HepG2 (cell line): ENCODE measurements at regions not wholly inside any gene's neighbourhood (a gene's known extent, or its start where the extent isn't known, plus 50 kb on each side); places are given as distances from the start of the nearest gene placed in this dataset.

ENCODE experiments used
- ATAC-seq: fragments of 200-7000 bp; cut with Tn5 transposase; 3 replicates; pipeline ENCODE4 v1.9.1; 2020; ENCODE audit warnings: mild to moderate bottlenecking, moderate library complexity
- BruUV-seq: library from RNA; stranded (reverse); fragments of 400-500 nt; replicated peaks from 2 replicates; lab custom pipeline; 2021; lab: Mats Ljungman, UMichigan
- CTCF ChIA-PET: fragments of 300-600 bp; formaldehyde crosslinking; extraction: SDS; loops from one replicate; lab custom pipeline; 2021; ENCODE audit warnings: low total read pairs, inconsistent platforms, low intra/inter-chr PET ratio; lab: Yijun Ruan, JAX
- POLR2A ChIA-PET: fragments of 350-600 bp; sonication (Branson Sonifier 250); formaldehyde crosslinking; loops from one replicate; lab custom pipeline; 2020; ENCODE audit warnings: antibody characterized with exemption, inconsistent platforms; lab: Yijun Ruan, JAX
- DNase-seq: peaks from one replicate; pipeline ENCODE4 v3.0.0-alpha.2; 2015; ENCODE audit warnings: low spot score
- FAIRE-seq: peaks from 3 replicates; lab custom pipeline; 2011; peaks lifted over from hg19 to GRCh38; lab: Jason Lieb, UNC
- H2AFZ ChIP-seq: one replicate; pipeline ENCODE4 v1.6.1; 2011; ENCODE audit warnings: low read length, inconsistent platforms
- H3K27ac ChIP-seq: fragments of 300-600 bp; 3 replicates; pipeline ENCODE4 v1.8.0; 2011; ENCODE audit warnings: mixed run types, mild to moderate bottlenecking, mixed read lengths, low read length, inconsistent platforms; ENCODE audit not compliant: insufficient read depth; ENCODE audit errors: extremely low read length
- H3K27me3 ChIP-seq, 2 experiments: fragments of 200-600 bp in 1 of 2; 2 replicates in 1 of 2; 3 replicates in 1 of 2; pipeline versions ENCODE4 v1.6.0 to v1.8.0; 2011; ENCODE audit warnings: low read length in 2 of 2, mild to moderate bottlenecking in 2 of 2, moderate library complexity in 2 of 2, inconsistent platforms in 1 of 2; ENCODE audit not compliant: insufficient read depth in 2 of 2, control insufficient read depth in 1 of 2
- H3K36me3 ChIP-seq, 2 experiments: fragments of 200-600 bp in 1 of 2; replicated peaks in 1 of 2; 2 replicates in 1 of 2; 3 replicates in 1 of 2; pipeline versions ENCODE4 v1.5.1 to v1.8.0; 2011; ENCODE audit warnings: low read length in 2 of 2, inconsistent platforms in 1 of 2; ENCODE audit not compliant: insufficient read depth in 2 of 2, control insufficient read depth in 1 of 2
- H3K4me1 ChIP-seq: 2 replicates; pipeline ENCODE4 v1.5.1; 2012; ENCODE audit warnings: low read length, inconsistent platforms; ENCODE audit not compliant: insufficient read depth
- H3K4me2 ChIP-seq: 2 replicates; pipeline ENCODE4 v1.6.0; 2011; ENCODE audit warnings: low read depth, low read length, inconsistent platforms
- H3K4me3 ChIP-seq, 3 experiments: fragments of 200-600 bp in 1 of 3; sonication (generic), shearing (Covaris generic) in 1 of 3; replicated peaks in 1 of 3; 2 replicates each; pipeline ENCODE4 v1.5.1; 2011 to 2016; ENCODE audit warnings: low read length in 3 of 3, inconsistent platforms in 2 of 3, low read depth in 2 of 3, mild to moderate bottlenecking in 2 of 3, control low read depth in 1 of 3, mixed read lengths in 1 of 3; ENCODE audit not compliant: insufficient read depth in 1 of 3
- H3K79me2 ChIP-seq: one replicate; pipeline ENCODE4 v1.6.1; 2011; ENCODE audit warnings: low read length, inconsistent platforms; ENCODE audit not compliant: insufficient read depth
- H3K9ac ChIP-seq: 2 replicates; pipeline ENCODE4 v1.6.0; 2011; ENCODE audit warnings: mild to moderate bottlenecking, low read depth, low read length, inconsistent platforms; ENCODE audit not compliant: insufficient read depth
- H3K9me3 ChIP-seq: 2 replicates; pipeline ENCODE4 v1.5.1; 2012; ENCODE audit warnings: mild to moderate bottlenecking, low read length
- H4K20me1 ChIP-seq: 2 replicates; pipeline ENCODE4 v1.6.0; 2011; ENCODE audit warnings: inconsistent platforms, mild to moderate bottlenecking, low read length, moderate library complexity; ENCODE audit not compliant: insufficient read depth
- RBFOX2 ChIP-seq: fragments of 200-400 bp; formaldehyde crosslinking; IDR thresholded peaks from 2 replicates; pipeline ENCODE4 v1.6.1; 2017; ENCODE audit warnings: low read depth, mild to moderate bottlenecking, low read length
- TOPORS ChIP-seq: sonication (generic); formaldehyde crosslinking; IDR thresholded peaks from 2 replicates; pipeline ENCODE4 v1.8.0; 2023; ENCODE audit warnings: mild to moderate bottlenecking, missing genetic modification reagents
- ZBTB7A ChIP-seq: sonication (generic); formaldehyde crosslinking; IDR thresholded peaks from 2 replicates; pipeline ENCODE4 v1.8.0; 2022; ENCODE audit warnings: mild to moderate bottlenecking, missing genetic modification reagents
- ZEB1 ChIP-seq: IDR thresholded peaks from 2 replicates; pipeline ENCODE4 v1.6.1; 2012; ENCODE audit warnings: mild to moderate bottlenecking, low read depth, inconsistent platforms; ENCODE audit not compliant: insufficient replicate concordance
- ZNF543 ChIP-seq: sonication (generic); formaldehyde crosslinking; IDR thresholded peaks from 2 replicates; pipeline ENCODE4 v1.4.0; 2020; ENCODE audit warnings: mild to moderate bottlenecking, missing genetic modification reagents
- ZNF597 ChIP-seq: sonication (generic); formaldehyde crosslinking; IDR thresholded peaks from 2 replicates; pipeline ENCODE4 v1.5.0; 2020; ENCODE audit warnings: missing genetic modification reagents
- ZNF75D ChIP-seq: sonication (generic); formaldehyde crosslinking; IDR thresholded peaks from 2 replicates; pipeline ENCODE4 v1.8.1; 2023; ENCODE audit warnings: missing genetic modification reagents, mild to moderate bottlenecking, borderline replicate concordance
- ZNF879 ChIP-seq: sonication (generic); formaldehyde crosslinking; IDR thresholded peaks from 2 replicates; pipeline ENCODE4 v1.8.1; 2023; ENCODE audit warnings: missing genetic modification reagents
- WGBS: methylation state at CpG from one replicate; pipeline ENCODE4 v1.1.6; 2017; ENCODE audit warnings: low lambda C conversion rate; 5-methylcytosine and 5-hydroxymethylcytosine counted together
- in situ Hi-C: cut with HindIII; loops from 2 replicates; pipeline ENCODE4 v1.10.0; 2017; ENCODE audit warnings: low pct_unique_long_range_greater_than_20kb; ENCODE audit not compliant: extremely low pct_ligation_motif_present
- intact Hi-C: fragments of 100-400 bp; cut with micrococcal nuclease; formaldehyde crosslinking; loops from one replicate; pipeline ENCODE4 v1.10.0; 2022; ENCODE audit not compliant: unreplicated experiment
- TF ChIP-seq, protein P1 (sequence below): IDR thresholded peaks from 2 replicates; pipeline ENCODE4 v1.6.1; 2016; ENCODE audit warnings: missing biosample characterization, missing genetic modification reagents, low read depth

DNA sequence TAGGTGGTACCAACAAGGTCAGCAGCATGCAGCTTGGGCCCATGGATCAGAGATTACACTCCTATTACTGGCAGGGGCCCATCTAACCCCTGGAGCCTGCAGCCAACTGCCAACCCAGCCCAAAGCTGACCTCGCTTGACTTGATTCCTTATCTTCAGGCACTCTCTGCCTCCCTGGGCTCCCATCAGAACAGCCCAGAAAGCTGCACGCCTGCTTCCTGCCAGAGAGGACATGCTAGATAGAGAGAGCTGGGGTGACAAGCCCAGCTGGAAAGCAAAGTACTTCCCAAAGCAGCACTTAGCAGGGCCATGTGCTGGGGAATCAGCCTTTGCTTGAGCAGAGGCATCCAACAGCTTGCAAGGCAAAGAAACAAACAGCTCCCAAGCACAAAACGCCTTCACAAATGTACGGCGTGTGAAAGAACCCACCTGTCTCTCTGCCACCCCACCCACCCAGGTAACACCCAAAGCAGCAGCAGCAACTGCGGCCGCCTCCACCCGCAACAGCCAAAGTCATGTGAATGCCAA lies 74.2 kb upstream of the NLK start:
- FAIRE-seq (no peak), DNase-seq (no peak), ATAC-seq (no peak)
- Histone ChIP-seq H3K79me2 (no peaks in the 10 kb centered on the region), H3K27me3 (no peaks in the 10 kb centered on the region), H3K27ac (no peak overlapping the region), H2AFZ (no peak overlapping the region), H3K4me1 (no peaks in the 10 kb centered on the region), H3K4me3 (no peak overlapping the region), H3K4me2 (no peak overlapping the region), H4K20me1 (no peaks in the 10 kb centered on the region), H3K9me3 (no peaks in the 10 kb centered on the region), H3K36me3 (no peaks in the 10 kb centered on the region), H3K9ac (no peak overlapping the region)
- POLR2A ChIA-PET, result no interaction called here
- in situ Hi-C loops (no loop called here), intact Hi-C loops (no loop called here)
- BruUV-seq, result no TSS peak
- 64% methylated on average over 7 of the region's 8 CpGs for WGBS
- CTCF ChIA-PET, result no interaction called here
- TF ChIP-seq ZEB1 (no peak), TOPORS (CRISPR knock-in tag) (no peak), ZNF75D (no peak), ZBTB7A (CRISPR knock-in tag) (no peak), RBFOX2 (no peak), ZNF879 (no peak)
- TF ChIP-seq, protein P1, sequence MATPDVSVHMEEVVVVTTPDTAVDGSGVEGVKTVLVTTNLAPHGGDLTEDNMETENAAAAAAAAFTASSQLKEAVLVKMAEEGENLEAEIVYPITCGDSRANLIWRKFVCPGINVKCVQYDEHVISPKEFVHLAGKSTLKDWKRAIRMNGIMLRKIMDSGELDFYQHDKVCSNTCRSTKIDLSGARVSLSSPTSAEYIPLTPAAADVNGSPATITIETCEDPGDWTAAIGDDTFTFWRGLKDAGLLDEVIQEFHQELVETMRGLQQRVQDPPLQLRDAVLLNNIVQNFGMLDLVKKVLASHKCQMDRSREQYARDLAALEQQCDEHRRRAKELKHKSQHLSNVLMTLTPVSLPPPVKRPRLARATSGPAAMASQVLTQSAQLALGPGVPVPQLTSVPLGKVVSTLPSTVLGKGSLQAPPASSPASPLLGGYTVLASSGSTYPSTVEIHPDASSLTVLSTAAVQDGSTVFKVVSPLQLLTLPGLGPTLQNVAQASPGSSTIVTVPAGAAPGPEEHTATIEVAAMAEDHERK (CRISPR knock-in tag), result no peak

DNA sequence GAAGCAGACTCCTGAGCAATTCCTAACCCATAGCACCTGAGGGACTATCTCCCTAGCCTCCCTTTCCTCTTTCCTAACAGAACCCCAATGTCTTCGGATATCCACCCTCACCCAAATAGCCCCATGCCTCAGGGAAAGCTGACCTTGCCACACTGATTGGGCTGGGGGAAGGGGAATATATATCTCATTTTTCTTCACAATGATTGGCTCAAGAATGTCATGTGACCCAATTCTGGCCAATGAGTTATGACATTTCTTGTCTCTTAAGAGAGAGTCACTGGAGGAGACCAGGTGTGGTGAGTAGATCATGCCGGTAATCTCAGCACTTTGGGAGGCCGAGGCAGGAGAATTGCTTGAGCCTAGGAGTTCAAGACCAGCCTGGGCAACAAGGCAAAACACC lies 71.9 kb upstream of the NLK start:
- CTCF ChIA-PET, result no interaction called here
- no peak for ATAC-seq

More for the DNA sequence above, 71.9 kb upstream of the NLK start:
- no peaks in the 10 kb centered on the region for H3K9me3 ChIP-seq
- H2AFZ ChIP-seq, result no peak overlapping the region
- no peak overlapping the region for H3K27ac ChIP-seq
- no peaks in the 10 kb centered on the region for H3K79me2 ChIP-seq
- TF ChIP-seq ZNF543 (CRISPR knock-in tag) (no peak), ZNF597 (CRISPR knock-in tag) (no peak)
- no peak overlapping the region for H3K9ac ChIP-seq
- H3K36me3 ChIP-seq, result no peaks in the 10 kb centered on the region
- H3K4me1 ChIP-seq, result no peaks in the 10 kb centered on the region
- H3K4me3 ChIP-seq, result no peak overlapping the region
- in situ Hi-C loops, result no loop called here
- WGBS, result 81% methylated on average over 3 of the region's 3 CpGs
- no peak for DNase-seq
- no peak overlapping the region for H3K4me2 ChIP-seq
- no peaks in the 10 kb centered on the region for H3K27me3 ChIP-seq
- no peaks in the 10 kb centered on the region for H4K20me1 ChIP-seq
- POLR2A ChIA-PET, result no interaction called here
- no TSS peak for BruUV-seq
- intact Hi-C loops, result no loop called here
- no peak for FAIRE-seq
